22Rv1 (cell line): ENCODE measurements at regions not wholly inside any gene's neighbourhood (a gene's known extent, or its start where the extent isn't known, plus 50 kb on each side); places are given as distances from the start of the nearest gene placed in this dataset.

Source experiments
- H3K27ac ChIP-seq: fragments of 450-650 bp; 2 replicates; pipeline ENCODE4 v1.5.1; 2017
- ZFX ChIP-seq: fragments of 450-650 bp; IDR thresholded peaks from 2 replicates; pipeline ENCODE4 v1.6.1; 2017; ENCODE audit warnings: antibody characterized with exemption, borderline replicate concordance
- TF ChIP-seq, protein P1 (sequence below): fragments of 450-650 bp; IDR thresholded peaks from 2 replicates; pipeline ENCODE4 v1.5.1; 2017; ENCODE audit warnings: mild to moderate bottlenecking

DNA sequence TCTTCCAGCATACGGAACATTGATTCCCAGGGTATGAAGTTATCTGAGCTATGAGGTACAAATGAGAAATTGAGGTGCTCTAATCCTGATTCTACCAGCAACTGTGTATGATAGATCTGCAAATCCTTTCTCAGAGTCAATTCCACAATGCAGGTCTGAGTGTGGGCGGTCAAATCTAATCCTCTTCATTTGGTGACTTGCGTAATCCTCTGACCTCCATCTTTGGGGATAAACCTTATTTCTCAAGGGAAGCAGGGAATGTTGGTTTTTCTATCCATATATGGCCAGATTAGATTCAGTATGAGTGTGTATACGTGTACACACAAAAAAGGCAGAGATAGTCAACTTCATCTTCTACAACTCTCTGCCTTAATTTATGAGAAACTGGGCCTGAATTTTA, 348.4 kb upstream of the IL12A start:
- TF ChIP-seq, protein P1, sequence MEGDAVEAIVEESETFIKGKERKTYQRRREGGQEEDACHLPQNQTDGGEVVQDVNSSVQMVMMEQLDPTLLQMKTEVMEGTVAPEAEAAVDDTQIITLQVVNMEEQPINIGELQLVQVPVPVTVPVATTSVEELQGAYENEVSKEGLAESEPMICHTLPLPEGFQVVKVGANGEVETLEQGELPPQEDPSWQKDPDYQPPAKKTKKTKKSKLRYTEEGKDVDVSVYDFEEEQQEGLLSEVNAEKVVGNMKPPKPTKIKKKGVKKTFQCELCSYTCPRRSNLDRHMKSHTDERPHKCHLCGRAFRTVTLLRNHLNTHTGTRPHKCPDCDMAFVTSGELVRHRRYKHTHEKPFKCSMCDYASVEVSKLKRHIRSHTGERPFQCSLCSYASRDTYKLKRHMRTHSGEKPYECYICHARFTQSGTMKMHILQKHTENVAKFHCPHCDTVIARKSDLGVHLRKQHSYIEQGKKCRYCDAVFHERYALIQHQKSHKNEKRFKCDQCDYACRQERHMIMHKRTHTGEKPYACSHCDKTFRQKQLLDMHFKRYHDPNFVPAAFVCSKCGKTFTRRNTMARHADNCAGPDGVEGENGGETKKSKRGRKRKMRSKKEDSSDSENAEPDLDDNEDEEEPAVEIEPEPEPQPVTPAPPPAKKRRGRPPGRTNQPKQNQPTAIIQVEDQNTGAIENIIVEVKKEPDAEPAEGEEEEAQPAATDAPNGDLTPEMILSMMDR: no peak
- TF ChIP-seq ZFX: no peak
- H3K27ac ChIP-seq: no peak overlapping the region

DNA sequence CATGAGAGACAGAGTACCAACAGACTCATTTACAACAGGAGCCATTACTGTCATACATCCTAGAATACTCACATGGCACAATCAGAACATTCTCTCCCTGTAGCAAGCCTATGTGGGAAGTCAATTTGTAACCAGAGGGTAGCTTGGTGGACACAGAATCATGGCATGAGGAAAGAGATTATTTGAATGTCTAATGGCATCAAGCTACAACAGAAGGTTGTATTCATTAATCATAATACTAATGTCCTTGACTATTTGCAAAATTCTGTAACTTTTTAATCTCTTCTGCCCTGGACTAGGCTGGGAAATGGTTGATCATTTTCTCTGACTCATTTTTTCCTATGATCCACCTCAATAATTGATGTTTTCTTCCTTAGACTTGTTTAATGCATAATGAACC, 345.2 kb upstream of the IL12A start:
- TF ChIP-seq ZFX: no peak
- TF ChIP-seq, protein P1: no peak
- H3K27ac ChIP-seq: no peak overlapping the region

DNA sequence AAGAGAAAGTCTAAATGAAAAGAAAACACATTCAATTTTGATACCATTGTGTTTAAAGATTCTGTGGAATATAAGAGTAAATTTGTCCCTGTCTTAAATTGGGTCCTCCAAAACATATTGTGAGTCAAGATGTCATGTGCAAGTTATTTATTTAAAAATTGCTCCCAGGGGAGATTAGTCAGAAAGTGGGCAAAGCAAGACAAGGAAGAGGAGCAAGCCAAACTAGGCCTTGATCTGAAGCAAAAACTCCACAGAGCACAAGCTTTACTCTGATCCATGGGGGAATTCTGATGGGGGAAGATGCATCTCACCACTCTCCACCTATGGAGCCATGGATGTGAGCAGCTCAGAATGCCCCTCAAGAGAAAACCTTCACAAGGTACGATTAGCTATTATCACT, 342.8 kb upstream of the IL12A start:
- TF ChIP-seq, protein P1: no peak
- no peak for TF ChIP-seq ZFX
- H3K27ac ChIP-seq: no peak overlapping the region

DNA sequence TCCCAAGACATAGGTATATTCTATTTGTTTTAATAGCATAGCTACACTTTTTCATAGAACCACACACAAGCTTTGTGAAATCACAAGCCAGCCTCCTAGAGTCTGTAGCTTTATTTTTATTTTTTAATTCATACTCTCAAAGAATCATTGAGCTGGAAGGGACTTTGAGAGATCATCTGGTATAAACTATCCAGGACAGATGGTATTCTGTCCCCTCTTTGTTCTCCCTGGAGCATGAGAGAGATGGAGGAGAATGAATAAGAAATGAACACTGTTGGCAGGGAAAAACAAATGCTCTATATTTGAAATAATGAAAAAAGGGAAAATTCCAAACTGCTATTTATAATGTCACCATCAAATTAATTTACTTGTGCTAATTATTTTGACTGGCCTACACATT, 338.7 kb upstream of the IL12A start:
- TF ChIP-seq, protein P1: no peak
- TF ChIP-seq ZFX: no peak
- no peak overlapping the region for H3K27ac ChIP-seq

DNA sequence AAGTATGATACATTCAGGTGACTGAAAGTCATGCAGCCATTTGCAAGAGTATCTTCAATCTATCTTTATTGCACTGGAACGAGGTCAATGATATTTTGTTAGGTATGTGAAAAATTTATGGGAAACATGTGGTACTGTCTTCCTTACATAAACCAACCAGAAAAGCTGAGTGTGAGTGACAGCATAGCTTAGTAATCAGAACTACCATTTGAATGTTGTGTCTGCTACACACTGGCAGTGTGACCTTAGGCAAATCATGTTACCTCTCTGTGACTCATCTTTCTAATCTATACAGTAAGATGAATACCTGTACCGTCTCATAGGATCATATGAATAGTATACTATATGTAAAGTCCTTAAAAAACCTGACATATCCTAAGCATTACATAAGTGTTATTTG, 337.9 kb upstream of the IL12A start:
- H3K27ac ChIP-seq: no peak overlapping the region
- TF ChIP-seq ZFX: no peak
- TF ChIP-seq, protein P1: no peak

DNA sequence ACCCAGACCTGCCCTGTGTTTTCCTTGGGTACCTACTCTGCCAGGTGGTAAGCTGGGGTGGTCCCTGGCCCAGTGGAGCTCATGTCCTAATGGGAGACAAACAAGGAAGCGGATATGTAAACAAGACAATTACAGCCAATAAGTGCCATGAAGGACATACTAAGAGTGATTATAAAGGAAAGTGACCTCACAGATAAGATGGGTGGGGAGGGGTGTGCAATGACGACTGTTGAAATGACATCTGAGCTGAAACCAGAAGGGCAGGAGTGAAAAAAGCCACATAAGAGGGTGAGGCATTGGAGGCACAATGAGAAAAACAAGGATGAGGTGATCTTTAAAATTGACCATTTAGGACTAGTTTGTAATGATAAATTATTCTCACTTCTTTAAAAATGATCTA, 336.2 kb upstream of the IL12A start:
- TF ChIP-seq, protein P1: no peak
- TF ChIP-seq ZFX: no peak
- no peak overlapping the region for H3K27ac ChIP-seq

DNA sequence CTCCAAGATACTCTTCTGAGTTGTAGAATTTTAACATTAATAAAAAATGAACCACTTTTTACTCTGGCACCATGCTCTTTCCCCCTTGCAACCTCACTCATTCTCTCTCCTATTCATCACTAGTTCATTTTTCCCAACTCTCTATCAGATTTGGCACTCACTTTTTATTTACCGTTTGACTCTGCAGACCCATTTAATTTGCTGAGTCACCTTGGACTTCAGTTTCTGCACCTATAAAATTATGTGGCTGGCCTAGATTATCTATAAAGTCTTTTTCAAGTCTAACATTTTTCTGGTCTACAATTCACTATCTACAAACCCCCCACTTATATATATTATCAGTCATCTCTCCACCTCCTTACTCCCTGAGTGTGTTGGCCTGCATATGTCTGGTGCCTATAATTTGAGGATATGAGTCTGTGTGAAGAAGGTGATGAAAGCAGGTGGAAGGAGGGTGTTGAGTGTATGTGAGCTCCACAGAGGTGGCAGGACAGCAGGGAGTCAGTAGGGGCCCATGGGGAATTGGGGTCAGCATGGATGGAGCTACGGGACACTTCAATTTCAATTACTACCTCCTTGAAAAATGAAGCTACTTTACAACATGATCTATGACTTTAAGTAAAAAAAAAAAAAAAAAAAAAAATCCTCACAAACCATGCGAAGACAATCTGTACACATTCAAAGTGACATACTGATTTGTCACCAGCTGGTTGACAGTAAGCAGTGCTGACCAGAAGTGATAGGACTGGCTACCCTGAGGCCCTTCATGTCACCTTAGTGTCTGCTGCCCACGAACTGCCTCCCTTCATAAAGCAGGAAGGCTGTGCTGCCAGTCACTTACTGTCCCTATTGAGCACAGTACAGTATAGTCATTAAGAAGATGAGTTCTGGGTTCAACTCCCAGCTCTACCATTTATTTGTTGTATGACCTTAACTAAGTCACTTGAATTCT, 334.2 kb upstream of the IL12A start:
- TF ChIP-seq ZFX: no peak
- TF ChIP-seq, protein P1: no peak
- H3K27ac ChIP-seq: no peak overlapping the region
